H1 (cell line): ENCODE measurements at regions not wholly inside any gene's neighbourhood (a gene's known extent, or its start where the extent isn't known, plus 50 kb on each side); places are given as distances from the start of the nearest gene placed in this dataset.

Source experiments
- CEBPB ChIP-seq: IDR thresholded peaks from 2 replicates; pipeline ENCODE4 v1.6.1; 2012; ENCODE audit warnings: low read depth, low read length
- CHD1 ChIP-seq: IDR thresholded peaks from 2 replicates; pipeline ENCODE4 v1.6.1; 2012; ENCODE audit warnings: low read depth, low read length, improper control_type of control experiment
- CHD2 ChIP-seq: IDR thresholded peaks from 2 replicates; pipeline ENCODE4 v1.6.1; 2012; ENCODE audit warnings: low read length, improper control_type of control experiment
- CREB1 ChIP-seq: IDR thresholded peaks from 2 replicates; pipeline ENCODE4 v1.6.1; 2012; ENCODE audit warnings: inconsistent platforms
- EP300 ChIP-seq, 2 experiments: IDR thresholded peaks; 1 replicate in 1 of 2; 2 replicates in 1 of 2; pipeline ENCODE4 v1.6.1; 2011 to 2012; ENCODE audit warnings: low read depth in 2 of 2, low read length in 2 of 2, mild to moderate bottlenecking in 2 of 2, borderline replicate concordance in 1 of 2, inconsistent platforms in 1 of 2, moderate library complexity in 1 of 2
- GTF2F1 ChIP-seq: IDR thresholded peaks from 2 replicates; pipeline ENCODE4 v1.6.1; 2012; ENCODE audit warnings: low read depth, low read length, improper control_type of control experiment, borderline replicate concordance
- JUND ChIP-seq: IDR thresholded peaks from 2 replicates; pipeline ENCODE4 v1.6.1; 2011; ENCODE audit warnings: mild to moderate bottlenecking, improper control_type of control experiment, low read length
- KDM1A ChIP-seq: fragments of 200-600, 300-600 bp; sonication (generic); IDR thresholded peaks from 2 replicates; pipeline ENCODE4 v1.7.1; 2016; ENCODE audit warnings: mild to moderate bottlenecking, low read length, borderline replicate concordance
- KDM4A ChIP-seq: IDR thresholded peaks from one replicate; pipeline ENCODE4 v1.7.1; 2012; ENCODE audit warnings: low read depth, mild to moderate bottlenecking, moderate library complexity, low read length, inconsistent platforms; ENCODE audit not compliant: severe bottlenecking
- POU5F1 ChIP-seq: IDR thresholded peaks from 2 replicates; pipeline ENCODE4 v1.6.1; 2011; ENCODE audit warnings: low read depth, mild to moderate bottlenecking, low read length, moderate library complexity
- RBBP5 ChIP-seq: IDR thresholded peaks from 2 replicates; pipeline ENCODE4 v1.7.1; 2012; ENCODE audit warnings: low read depth, mild to moderate bottlenecking, inconsistent platforms, low read length, moderate library complexity, borderline replicate concordance
- TEAD4 ChIP-seq: IDR thresholded peaks from 2 replicates; pipeline ENCODE4 v1.6.1; 2012; ENCODE audit warnings: low read depth, low read length, inconsistent platforms, mixed read lengths
- USF2 ChIP-seq: IDR thresholded peaks from 2 replicates; pipeline ENCODE4 v1.6.1; 2011; ENCODE audit warnings: low read length, improper control_type of control experiment

DNA sequence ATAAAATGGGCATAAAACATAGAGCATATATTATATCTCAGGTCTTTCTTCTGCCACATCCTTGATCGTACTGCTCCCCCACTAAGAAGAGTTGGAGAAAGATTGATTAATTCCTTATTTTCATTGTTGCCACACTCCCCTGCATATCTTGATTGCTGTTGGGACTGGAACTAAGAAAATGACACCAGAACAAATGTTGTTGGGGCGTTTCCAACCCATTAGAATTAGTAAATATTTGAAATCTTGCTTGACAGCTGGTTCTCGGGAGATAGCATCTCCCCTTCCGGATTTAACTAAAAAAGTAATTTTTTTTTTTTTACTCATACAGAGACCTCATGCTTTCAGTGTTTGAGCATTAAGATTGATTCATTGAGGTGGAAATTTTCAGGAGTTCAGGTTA is 493.0 kb upstream of the PLXNA2 start (continued):
- TF ChIP-seq KDM4A (no peak), CREB1 (no peak), CEBPB (no peak), GTF2F1 (no peak), USF2 (no peak), CHD2 (no peak), JUND (no peak), RBBP5 (no peak), KDM1A (no peak), EP300 (IDR thresholded peaks at IDR 0.05; ENCODE audit: borderline replicate concordance in 1 of 2, low read depth in 2 of 2, low read length in 2 of 2) (no peak), CHD1 (no peak), POU5F1 (no peak), TEAD4 (no peak)
